Neuronal stem cell (in vitro differentiated cells): ENCODE measurements at regions not wholly inside any gene's neighbourhood (a gene's known extent, or its start where the extent isn't known, plus 50 kb on each side); places are given as distances from the start of the nearest gene placed in this dataset.

ENCODE experiments used
- DNase-seq: peaks from one replicate; pipeline ENCODE4 v3.0.0-alpha.2; 2013; ENCODE audit warnings: low spot score
- H2AFZ ChIP-seq: one replicate; pipeline ENCODE4 v1.6.1; 2013; ENCODE audit warnings: mild to moderate bottlenecking, low read length, inconsistent platforms
- H2AK5ac ChIP-seq: 2 replicates; pipeline ENCODE4 v1.6.1; 2013; ENCODE audit warnings: low read depth, mild to moderate bottlenecking, inconsistent platforms, low read length, moderate library complexity, mixed read lengths
- H2BK120ac ChIP-seq: 2 replicates; pipeline ENCODE4 v1.6.1; 2013; ENCODE audit warnings: low read depth, mild to moderate bottlenecking, inconsistent platforms, low read length, moderate library complexity, mixed read lengths
- H2BK12ac ChIP-seq: one replicate; pipeline ENCODE4 v1.6.1; 2013; ENCODE audit warnings: low read length, inconsistent platforms
- H2BK15ac ChIP-seq: 2 replicates; pipeline ENCODE4 v1.6.1; 2013; ENCODE audit warnings: mild to moderate bottlenecking, low read length, inconsistent platforms, mixed read lengths
- H2BK5ac ChIP-seq: one replicate; pipeline ENCODE4 v1.6.1; 2013; ENCODE audit warnings: inconsistent platforms, mild to moderate bottlenecking, low read length, moderate library complexity
- H3K14ac ChIP-seq: one replicate; pipeline ENCODE4 v1.6.1; 2013; ENCODE audit warnings: low read length, inconsistent platforms
- H3K18ac ChIP-seq: 2 replicates; pipeline ENCODE4 v1.6.1; 2013; ENCODE audit warnings: low read length, inconsistent platforms
- H3K23ac ChIP-seq: 2 replicates; pipeline ENCODE4 v1.6.1; 2013; ENCODE audit warnings: low read depth, mild to moderate bottlenecking, mixed read lengths, low read length, inconsistent platforms; ENCODE audit not compliant: poor library complexity
- H3K27ac ChIP-seq: replicated peaks from 3 replicates; pipeline ENCODE4 v1.5.1; 2013; ENCODE audit warnings: low read length, inconsistent platforms
- H3K27me3 ChIP-seq, 3 experiments: 2 replicates each; pipeline ENCODE4 v1.6.1; 2013; ENCODE audit warnings: low read length in 3 of 3, mild to moderate bottlenecking in 2 of 3, inconsistent platforms in 1 of 3, low read depth in 1 of 3, mixed read lengths in 1 of 3, moderate library complexity in 1 of 3; ENCODE audit not compliant: control insufficient read depth in 3 of 3, insufficient read depth in 3 of 3
- H3K36me3 ChIP-seq, 2 donors: replicated peaks in 1 of 2; 2 replicates each; pipeline ENCODE4 v1.6.1; 2013; ENCODE audit warnings: low read length in 2 of 2; ENCODE audit not compliant: control insufficient read depth in 2 of 2, insufficient read depth in 2 of 2
- H3K4ac ChIP-seq: 2 replicates; pipeline ENCODE4 v1.6.1; 2013; ENCODE audit warnings: inconsistent platforms, mild to moderate bottlenecking, low read length, moderate library complexity
- H3K4me1 ChIP-seq, 2 donors: 1 replicate in 1 of 2; 2 replicates in 1 of 2; pipeline ENCODE4 v1.6.1; 2013; ENCODE audit warnings: low read length in 2 of 2, low read depth in 1 of 2; ENCODE audit not compliant: control insufficient read depth in 2 of 2, insufficient read depth in 1 of 2
- H3K4me2 ChIP-seq: one replicate; pipeline ENCODE4 v1.6.1; 2013; ENCODE audit warnings: mild to moderate bottlenecking, low read length, inconsistent platforms; ENCODE audit not compliant: insufficient read depth, poor library complexity, severe bottlenecking
- H3K4me3 ChIP-seq, 2 donors: 2 replicates each; pipeline ENCODE4 v1.5.1; 2013; ENCODE audit warnings: low read length in 2 of 2, mild to moderate bottlenecking in 2 of 2, inconsistent platforms in 1 of 2, moderate library complexity in 1 of 2
- H3K79me1 ChIP-seq: one replicate; pipeline ENCODE4 v1.6.1; 2013; ENCODE audit warnings: low read depth, mild to moderate bottlenecking, inconsistent platforms, low read length, moderate library complexity
- H3K9ac ChIP-seq: one replicate; pipeline ENCODE4 v1.6.1; 2013; ENCODE audit warnings: mild to moderate bottlenecking, low read depth, low read length, inconsistent platforms; ENCODE audit not compliant: poor library complexity
- H3K9me3 ChIP-seq, 2 donors: replicated peaks in 1 of 2; 2 replicates each; pipeline versions ENCODE3 to v1.6.1; 2013; ENCODE audit warnings: low read length in 2 of 2, mild to moderate bottlenecking in 2 of 2, inconsistent platforms in 1 of 2, low read depth in 1 of 2, mixed read lengths in 1 of 2, moderate library complexity in 1 of 2; ENCODE audit not compliant: control insufficient read depth in 2 of 2, insufficient read depth in 1 of 2
- H4K8ac ChIP-seq: one replicate; pipeline ENCODE4 v1.6.1; 2013; ENCODE audit warnings: low read depth, mild to moderate bottlenecking, inconsistent platforms, low read length, moderate library complexity
- H4K91ac ChIP-seq: one replicate; pipeline ENCODE4 v1.6.1; 2013; ENCODE audit warnings: low read length, low read depth, mild to moderate bottlenecking, inconsistent platforms; ENCODE audit not compliant: poor library complexity
- WGBS, 2 donors: extraction: QIAGEN DNeasy Blood & Tissue Kit; methylation state at CpG; one replicate each; pipeline ENCODE4 v1.1.7; 2013; ENCODE audit warnings: missing lambda C conversion rate in 2 of 2, mixed read lengths in 1 of 2; ENCODE audit not compliant: insufficient read length in 2 of 2, insufficient replicate concordance in 1 of 2; ENCODE audit errors: extremely low coverage in 2 of 2; 5-methylcytosine and 5-hydroxymethylcytosine counted together

- H3K27me3 ChIP-seq = no peaks in the 10 kb centered on the region
- no peak overlapping the region for H3K23ac ChIP-seq
- no peak overlapping the region for H3K18ac ChIP-seq
- no peak overlapping the region for H2BK12ac ChIP-seq
- H3K4me2 ChIP-seq = no peak overlapping the region
- no peak overlapping the region for H4K91ac ChIP-seq
- H2BK120ac ChIP-seq = no peak overlapping the region
- H2AK5ac ChIP-seq = no peak overlapping the region
- DNase-seq = no peak
- H3K14ac ChIP-seq = no peak overlapping the region
- H2BK5ac ChIP-seq = no peak overlapping the region
- H4K8ac ChIP-seq = no peak overlapping the region
- peaks cover 2 to 3% of the 10 kb centered on the region in 2 donors for H3K4me1 ChIP-seq
- H3K79me1 ChIP-seq = peaks cover 1% of the 10 kb centered on the region
- no peak overlapping the region for H3K4ac ChIP-seq
- no peaks in the 10 kb centered on the region for H3K9me3 ChIP-seq
- H3K9ac ChIP-seq = no peak overlapping the region
- no peak overlapping the region for H3K27ac ChIP-seq
- H3K4me3 ChIP-seq = no peak overlapping the region
- H2AFZ ChIP-seq = no peak overlapping the region
- no peaks in the 10 kb centered on the region for H3K36me3 ChIP-seq
- no peak overlapping the region for H2BK15ac ChIP-seq
Observed at GRCh38 chr6:144722925-144723324, 437.8 kb downstream of the UTRN start.

DNA sequence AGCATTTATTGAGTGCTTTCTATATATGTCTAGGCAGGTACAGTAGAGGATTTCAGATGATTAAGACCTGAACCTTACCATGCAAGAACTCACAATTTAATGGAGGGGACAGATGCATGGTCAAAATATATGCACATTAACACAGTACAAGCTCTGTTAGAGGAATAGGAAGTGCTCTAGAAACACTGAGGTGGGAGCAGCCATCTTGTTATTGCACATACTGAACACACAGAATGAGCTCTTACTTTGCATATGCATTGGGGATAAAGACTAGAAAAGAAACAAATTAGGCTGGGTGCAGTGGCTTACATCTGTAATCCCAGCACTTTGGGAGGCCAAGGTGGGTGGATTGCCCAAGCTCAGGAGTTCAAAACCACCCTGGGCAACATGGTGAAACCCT, 438.3 kb downstream of the UTRN start:
- H3K79me1 ChIP-seq = peaks cover 1% of the 10 kb centered on the region
- H4K91ac ChIP-seq = no peak overlapping the region
- H3K4me1 ChIP-seq = peaks cover 2 to 3% of the 10 kb centered on the region in 2 donors
- no peak overlapping the region for H3K23ac ChIP-seq
- H3K27ac ChIP-seq = no peak overlapping the region
- DNase-seq = no peak
- H2BK120ac ChIP-seq = no peak overlapping the region
- no peak overlapping the region for H2BK12ac ChIP-seq
- no peak overlapping the region for H3K9ac ChIP-seq
- H2AK5ac ChIP-seq = no peak overlapping the region
- no peaks in the 10 kb centered on the region for H3K9me3 ChIP-seq
- no peaks in the 10 kb centered on the region for H3K27me3 ChIP-seq
- H3K4me2 ChIP-seq = no peak overlapping the region
- H3K4me3 ChIP-seq = no peak overlapping the region
- H2AFZ ChIP-seq = no peak overlapping the region
- no peak overlapping the region for H2BK15ac ChIP-seq
- H3K36me3 ChIP-seq = no peaks in the 10 kb centered on the region
- H3K18ac ChIP-seq = no peak overlapping the region
- no peak overlapping the region for H3K4ac ChIP-seq
- no peak overlapping the region for H4K8ac ChIP-seq
- H2BK5ac ChIP-seq = no peak overlapping the region
- H3K14ac ChIP-seq = no peak overlapping the region

DNA sequence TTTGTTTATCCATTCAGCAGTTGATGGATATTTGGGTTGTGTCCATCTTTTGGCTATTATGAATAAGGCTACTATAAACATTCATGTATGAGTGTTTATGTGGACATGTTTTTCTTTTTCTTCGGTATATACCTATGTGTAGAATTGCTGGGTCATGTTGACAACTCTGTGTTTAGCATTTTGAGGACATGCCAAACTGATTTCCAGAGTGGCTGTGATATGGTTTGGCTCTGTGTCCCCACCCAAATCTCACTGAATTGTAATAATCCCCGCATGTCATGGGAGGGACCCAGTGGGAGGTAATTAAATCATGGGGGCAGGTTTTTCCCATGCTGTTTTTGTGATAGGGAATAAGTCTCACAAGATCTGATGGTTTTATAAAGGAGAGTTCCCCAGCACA, 439.7 kb downstream of the UTRN start:
- no peak overlapping the region for H3K27ac ChIP-seq
- no peak overlapping the region for H2AK5ac ChIP-seq
- H3K36me3 ChIP-seq = no peaks in the 10 kb centered on the region
- no peak overlapping the region for H2AFZ ChIP-seq
- no peak overlapping the region for H3K9ac ChIP-seq
- H3K79me1 ChIP-seq = peaks cover 1% of the 10 kb centered on the region
- no peak overlapping the region for H3K23ac ChIP-seq
- no peak overlapping the region for H2BK5ac ChIP-seq
- H3K14ac ChIP-seq = no peak overlapping the region
- peaks cover 2 to 3% of the 10 kb centered on the region in 2 donors for H3K4me1 ChIP-seq
- H3K9me3 ChIP-seq = no peaks in the 10 kb centered on the region
- H4K91ac ChIP-seq = no peak overlapping the region
- no peak overlapping the region for H3K4me3 ChIP-seq
- H3K27me3 ChIP-seq = no peaks in the 10 kb centered on the region
- no peak overlapping the region for H2BK120ac ChIP-seq
- no peak overlapping the region for H2BK12ac ChIP-seq
- no peak overlapping the region for H3K18ac ChIP-seq
- H3K4me2 ChIP-seq = no peak overlapping the region
- WGBS, 2 donors = no CpG with 5 or more reads among the region's 2 CpGs
- H2BK15ac ChIP-seq = no peak overlapping the region
- no peak overlapping the region for H4K8ac ChIP-seq
- DNase-seq = no peak
- H3K4ac ChIP-seq = no peak overlapping the region

DNA sequence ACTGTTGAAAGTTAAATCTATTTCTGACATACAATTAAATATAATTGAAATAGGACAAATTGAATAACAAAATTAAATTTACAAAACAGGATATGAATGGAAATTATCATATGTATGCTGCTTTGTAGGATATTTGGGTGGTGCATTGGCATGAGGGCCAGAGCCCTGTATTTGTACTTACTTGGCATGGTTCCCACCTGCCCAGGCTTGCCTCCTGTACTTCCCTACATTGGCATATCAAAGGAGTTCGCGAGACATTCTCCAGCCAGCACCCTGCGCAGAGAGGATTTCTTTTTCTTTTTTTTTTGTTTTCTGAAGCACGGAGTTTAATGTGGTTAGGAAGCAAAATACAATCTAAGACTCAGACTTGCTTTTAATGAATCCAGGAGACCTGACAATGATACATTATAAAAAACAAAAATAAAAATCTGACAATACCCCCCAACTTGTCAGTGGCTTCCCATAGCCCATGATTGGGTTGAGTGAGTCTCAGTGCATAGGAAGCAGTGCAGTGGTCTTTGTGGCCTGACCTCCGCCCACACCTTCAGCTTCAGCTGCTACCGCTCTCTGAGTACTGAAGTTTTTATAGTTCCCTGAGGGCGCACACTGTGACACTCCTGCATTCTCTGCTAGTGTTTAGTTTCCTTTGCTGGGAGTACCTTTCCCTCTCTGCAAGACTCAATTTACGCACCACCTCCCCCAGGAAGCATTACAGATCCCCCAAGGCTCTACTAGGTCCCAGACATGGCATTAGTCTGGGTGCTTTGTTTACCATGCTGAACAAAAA, 440.8 kb downstream of the UTRN start:
- no peak overlapping the region for H2AFZ ChIP-seq
- no peaks in the 10 kb centered on the region for H3K9me3 ChIP-seq
- H2BK12ac ChIP-seq = no peak overlapping the region
- H3K18ac ChIP-seq = no peak overlapping the region
- H2AK5ac ChIP-seq = no peak overlapping the region
- no peak overlapping the region for H2BK120ac ChIP-seq
- peaks cover 0 to 8% of the 10 kb centered on the region in 2 donors for H3K36me3 ChIP-seq
- no peaks in the 10 kb centered on the region for H3K27me3 ChIP-seq
- no peak overlapping the region for H4K8ac ChIP-seq
- H2BK15ac ChIP-seq = no peak overlapping the region
- peaks cover 1% of the 10 kb centered on the region for H3K79me1 ChIP-seq
- H3K4me1 ChIP-seq = peaks cover 2 to 3% of the 10 kb centered on the region in 2 donors
- no peak overlapping the region for H2BK5ac ChIP-seq
- H4K91ac ChIP-seq = no peak overlapping the region
- H3K9ac ChIP-seq = no peak overlapping the region
- no peak overlapping the region for H3K23ac ChIP-seq
- H3K4me2 ChIP-seq = no peak overlapping the region
- H3K27ac ChIP-seq = no peak overlapping the region
- H3K4me3 ChIP-seq = no peak overlapping the region
- DNase-seq = no peak
- H3K14ac ChIP-seq = no peak overlapping the region
- no peak overlapping the region for H3K4ac ChIP-seq
- WGBS, 2 donors = no CpG with 5 or more reads among the region's 8 CpGs
